Panc1 (cell line): ENCODE measurements at regions not wholly inside any gene's neighbourhood (a gene's known extent, or its start where the extent isn't known, plus 50 kb on each side); places are given as distances from the start of the nearest gene placed in this dataset.

Source experiments
- SIN3A ChIP-seq: IDR thresholded peaks from 2 replicates; pipeline ENCODE4 v1.6.1; 2012; ENCODE audit warnings: low read depth, mild to moderate bottlenecking, low read length, moderate library complexity, borderline replicate concordance; ENCODE audit not compliant: insufficient read depth
- TF ChIP-seq, protein P1 (sequence below): fragments of 450-650 bp; IDR thresholded peaks from 2 replicates; pipeline ENCODE4 v1.5.1; 2017; ENCODE audit warnings: mild to moderate bottlenecking

GRCh38 chr15:72873379-72874233 lies 90.0 kb upstream of the ADPGK start:
- no peak for TF ChIP-seq SIN3A
- TF ChIP-seq, protein P1, sequence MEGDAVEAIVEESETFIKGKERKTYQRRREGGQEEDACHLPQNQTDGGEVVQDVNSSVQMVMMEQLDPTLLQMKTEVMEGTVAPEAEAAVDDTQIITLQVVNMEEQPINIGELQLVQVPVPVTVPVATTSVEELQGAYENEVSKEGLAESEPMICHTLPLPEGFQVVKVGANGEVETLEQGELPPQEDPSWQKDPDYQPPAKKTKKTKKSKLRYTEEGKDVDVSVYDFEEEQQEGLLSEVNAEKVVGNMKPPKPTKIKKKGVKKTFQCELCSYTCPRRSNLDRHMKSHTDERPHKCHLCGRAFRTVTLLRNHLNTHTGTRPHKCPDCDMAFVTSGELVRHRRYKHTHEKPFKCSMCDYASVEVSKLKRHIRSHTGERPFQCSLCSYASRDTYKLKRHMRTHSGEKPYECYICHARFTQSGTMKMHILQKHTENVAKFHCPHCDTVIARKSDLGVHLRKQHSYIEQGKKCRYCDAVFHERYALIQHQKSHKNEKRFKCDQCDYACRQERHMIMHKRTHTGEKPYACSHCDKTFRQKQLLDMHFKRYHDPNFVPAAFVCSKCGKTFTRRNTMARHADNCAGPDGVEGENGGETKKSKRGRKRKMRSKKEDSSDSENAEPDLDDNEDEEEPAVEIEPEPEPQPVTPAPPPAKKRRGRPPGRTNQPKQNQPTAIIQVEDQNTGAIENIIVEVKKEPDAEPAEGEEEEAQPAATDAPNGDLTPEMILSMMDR = no peak
